ENCODE measurements at regions not wholly inside any gene's neighbourhood (a gene's known extent, or its start where the extent isn't known, plus 50 kb on each side); places are given as distances from the start of the nearest gene placed in this dataset.
A peak's percentile ranks its signal among the peaks of the same experiment; 100 is the strongest.
"Not testable (repeated sequence)": the region's sequence is repeated elsewhere in the genome, so short reads cannot be mapped to it uniquely, and the experiment has no call there.

- H3K36me3 ChIP-seq (replicated peaks; ENCODE audit: low read depth, low read length), result no peaks in the 10 kb centered on the region
- TF ChIP-seq CTCF (IDR thresholded peaks at IDR 0.05; ENCODE audit: low read depth, low read length), result no peak
- no peak for TF ChIP-seq EZH2phosphoT487 (IDR thresholded peaks at IDR 0.05; ENCODE audit: low read depth)
Measured at GRCh38 chr5:154644745-154645411, 110.3 kb upstream of the LARP1 start.

GRCh38 chr5:154642499-154643245 lies 112.5 kb upstream of the LARP1 start:
- H3K9ac ChIP-seq (ENCODE audit: low read length), result no peak overlapping the region
- H2AFZ ChIP-seq (ENCODE audit: low read depth, low read length), result no peak overlapping the region
- H3K4me2 ChIP-seq (ENCODE audit: low read length), result no peak overlapping the region
- H3K27me3 ChIP-seq (ENCODE audit: low read depth, low read length), result no peaks in the 10 kb centered on the region
- H4K20me1 ChIP-seq (ENCODE audit: insufficient read depth, low read length), result no peaks in the 10 kb centered on the region
- H3K79me2 ChIP-seq (ENCODE audit: low read length), result no peaks in the 10 kb centered on the region
- H3K9me3 ChIP-seq (ENCODE audit: insufficient read depth, low read length), result no peaks in the 10 kb centered on the region
- H3K4me3 ChIP-seq (ENCODE audit: low read length), result no peak overlapping the region
- H3K36me3 ChIP-seq (replicated peaks; ENCODE audit: low read depth, low read length), result no peaks in the 10 kb centered on the region
- TF ChIP-seq EZH2phosphoT487 (IDR thresholded peaks at IDR 0.05; ENCODE audit: low read depth) (no peak), CTCF (IDR thresholded peaks at IDR 0.05; ENCODE audit: low read depth, low read length) (peak; percentile 36)
- H3K4me1 ChIP-seq (ENCODE audit: low read length), result peaks cover 5% of the 10 kb centered on the region; the same call in 1 of the 2 replicates
- H3K27ac ChIP-seq (ENCODE audit: low read length), result no peak overlapping the region

More at GRCh38 chr5:154644745-154645411, 110.3 kb upstream of the LARP1 start:
- no peaks in the 10 kb centered on the region for H3K79me2 ChIP-seq (ENCODE audit: low read length)
- H3K27me3 ChIP-seq (ENCODE audit: low read depth, low read length), result no peaks in the 10 kb centered on the region
- no peaks in the 10 kb centered on the region for H4K20me1 ChIP-seq (ENCODE audit: insufficient read depth, low read length)
- no peak overlapping the region for H3K4me3 ChIP-seq (ENCODE audit: low read length)
- no peak overlapping the region for H3K4me2 ChIP-seq (ENCODE audit: low read length)
- no peaks in the 10 kb centered on the region for H3K9me3 ChIP-seq (ENCODE audit: insufficient read depth, low read length)
- H2AFZ ChIP-seq (ENCODE audit: low read depth, low read length), result no peak overlapping the region
- H3K4me1 ChIP-seq (ENCODE audit: low read length), result peaks cover 5% of the 10 kb centered on the region; the same call in 1 of the 2 replicates
- H3K9ac ChIP-seq (ENCODE audit: low read length), result no peak overlapping the region
- H3K27ac ChIP-seq (ENCODE audit: low read length), result no peak overlapping the region

- not testable (repeated sequence) for H3K27me3 ChIP-seq (ENCODE audit: low read depth, low read length); H3K79me2 ChIP-seq (ENCODE audit: low read length); H3K9ac ChIP-seq (ENCODE audit: low read length); H3K4me1 ChIP-seq (ENCODE audit: low read length); H3K4me2 ChIP-seq (ENCODE audit: low read length); H3K36me3 ChIP-seq (replicated peaks; ENCODE audit: low read depth, low read length); H3K4me3 ChIP-seq (ENCODE audit: low read length); H3K27ac ChIP-seq (ENCODE audit: low read length); H2AFZ ChIP-seq (ENCODE audit: low read depth, low read length); H4K20me1 ChIP-seq (ENCODE audit: insufficient read depth, low read length); H3K9me3 ChIP-seq (ENCODE audit: insufficient read depth, low read length)
- peak; percentile 35 for TF ChIP-seq CTCF (IDR thresholded peaks at IDR 0.05; ENCODE audit: low read depth, low read length)
Measured at GRCh38 chr5:154640213-154640831, 114.9 kb upstream of the LARP1 start.

- H2AFZ ChIP-seq (ENCODE audit: low read depth, low read length); H3K9ac ChIP-seq (ENCODE audit: low read length); H3K9me3 ChIP-seq (ENCODE audit: insufficient read depth, low read length); H3K27me3 ChIP-seq (ENCODE audit: low read depth, low read length); H3K4me3 ChIP-seq (ENCODE audit: low read length); H3K79me2 ChIP-seq (ENCODE audit: low read length); H3K27ac ChIP-seq (ENCODE audit: low read length); H4K20me1 ChIP-seq (ENCODE audit: insufficient read depth, low read length); H3K4me2 ChIP-seq (ENCODE audit: low read length); H3K36me3 ChIP-seq (replicated peaks; ENCODE audit: low read depth, low read length); H3K4me1 ChIP-seq (ENCODE audit: low read length): not testable (repeated sequence)
Measured at GRCh38 chr5:154636786-154637185, 118.4 kb upstream of the LARP1 start.

- not testable (repeated sequence) for H3K4me1 ChIP-seq (ENCODE audit: low read length); H2AFZ ChIP-seq (ENCODE audit: low read depth, low read length); H4K20me1 ChIP-seq (ENCODE audit: insufficient read depth, low read length); H3K27me3 ChIP-seq (ENCODE audit: low read depth, low read length); H3K79me2 ChIP-seq (ENCODE audit: low read length); H3K27ac ChIP-seq (ENCODE audit: low read length); H3K9me3 ChIP-seq (ENCODE audit: insufficient read depth, low read length); H3K4me3 ChIP-seq (ENCODE audit: low read length); H3K4me2 ChIP-seq (ENCODE audit: low read length); H3K36me3 ChIP-seq (replicated peaks; ENCODE audit: low read depth, low read length); H3K9ac ChIP-seq (ENCODE audit: low read length)
Measured at GRCh38 chr5:154636271-154636670, 118.9 kb upstream of the LARP1 start.

- H3K4me3 ChIP-seq (ENCODE audit: low read length); H3K27ac ChIP-seq (ENCODE audit: low read length); H3K9ac ChIP-seq (ENCODE audit: low read length); H4K20me1 ChIP-seq (ENCODE audit: insufficient read depth, low read length); H3K79me2 ChIP-seq (ENCODE audit: low read length); H3K9me3 ChIP-seq (ENCODE audit: insufficient read depth, low read length); H3K36me3 ChIP-seq (replicated peaks; ENCODE audit: low read depth, low read length); H3K27me3 ChIP-seq (ENCODE audit: low read depth, low read length); H3K4me1 ChIP-seq (ENCODE audit: low read length); H3K4me2 ChIP-seq (ENCODE audit: low read length); H2AFZ ChIP-seq (ENCODE audit: low read depth, low read length): not testable (repeated sequence)
Measured at GRCh38 chr5:154633744-154634143, 121.4 kb upstream of the LARP1 start.

Measured in OCI-LY3 (cell line).